Mesendoderm (in vitro differentiated cells): ENCODE measurements at regions not wholly inside any gene's neighbourhood (a gene's known extent, or its start where the extent isn't known, plus 50 kb on each side); places are given as distances from the start of the nearest gene placed in this dataset.
A peak's percentile ranks its signal among the peaks of the same experiment; 100 is the strongest.

Experiments
- DNase-seq: peaks from one replicate; pipeline ENCODE4 v3.0.0; 2013
- H2AK5ac ChIP-seq: 2 replicates; pipeline ENCODE4 v1.6.1; 2013; ENCODE audit warnings: low read length, inconsistent platforms
- H2BK120ac ChIP-seq: 2 replicates; pipeline ENCODE4 v1.6.1; 2013; ENCODE audit warnings: low read depth, mild to moderate bottlenecking, low read length, moderate library complexity, mixed read lengths
- H2BK15ac ChIP-seq: replicated peaks from 2 replicates; pipeline ENCODE4 v1.6.1; 2013; ENCODE audit warnings: low read depth, mild to moderate bottlenecking, moderate library complexity
- H2BK5ac ChIP-seq: 2 replicates; pipeline ENCODE4 v1.6.1; 2013; ENCODE audit warnings: low read length, inconsistent platforms
- H3K18ac ChIP-seq: 2 replicates; pipeline ENCODE4 v1.6.1; 2013; ENCODE audit warnings: mild to moderate bottlenecking, low read length, mixed read lengths
- H3K23ac ChIP-seq: one replicate; pipeline ENCODE4 v1.6.1; 2013; ENCODE audit warnings: low read length
- H3K27ac ChIP-seq: 2 replicates; pipeline ENCODE4 v1.5.1; 2013; ENCODE audit warnings: low read depth, mild to moderate bottlenecking, inconsistent platforms, low read length, moderate library complexity
- H3K27me3 ChIP-seq: 2 replicates; pipeline ENCODE4 v1.6.1; 2013; ENCODE audit warnings: low read length, control low read depth, mild to moderate bottlenecking, inconsistent platforms; ENCODE audit not compliant: insufficient read depth, poor library complexity
- H3K36me3 ChIP-seq: 2 replicates; pipeline ENCODE4 v1.6.1; 2013; ENCODE audit warnings: low read length, inconsistent platforms; ENCODE audit not compliant: control insufficient read depth, insufficient read depth
- H3K4ac ChIP-seq: one replicate; pipeline ENCODE4 v1.6.1; 2013; ENCODE audit warnings: low read depth, mild to moderate bottlenecking, low read length, moderate library complexity
- H3K4me1 ChIP-seq: 2 replicates; pipeline ENCODE4 v1.6.1; 2013; ENCODE audit warnings: low read depth, low read length, inconsistent platforms; ENCODE audit not compliant: control insufficient read depth
- H3K4me2 ChIP-seq: 2 replicates; pipeline ENCODE4 v1.6.1; 2013; ENCODE audit warnings: low read length
- H3K4me3 ChIP-seq: 2 replicates; pipeline ENCODE4 v1.5.1; 2013; ENCODE audit warnings: mild to moderate bottlenecking, low read length
- H3K56ac ChIP-seq: one replicate; pipeline ENCODE4 v1.6.1; 2013; ENCODE audit warnings: low read length
- H3K79me1 ChIP-seq: 2 replicates; pipeline ENCODE4 v1.6.1; 2013; ENCODE audit warnings: low read length, inconsistent platforms
- H3K79me2 ChIP-seq: 2 replicates; pipeline ENCODE4 v1.6.1; 2013; ENCODE audit warnings: mild to moderate bottlenecking, low read length; ENCODE audit not compliant: control insufficient read depth, insufficient read depth
- H3K9ac ChIP-seq: 2 replicates; pipeline ENCODE4 v1.6.1; 2013; ENCODE audit warnings: low read length, inconsistent platforms
- H4K5ac ChIP-seq: one replicate; pipeline ENCODE4 v1.6.1; 2013; ENCODE audit warnings: low read length
- H4K8ac ChIP-seq: one replicate; pipeline ENCODE4 v1.6.1; 2013; ENCODE audit warnings: low read depth, mild to moderate bottlenecking, control low read depth, low read length, moderate library complexity
- WGBS: extraction: QIAGEN DNeasy Blood & Tissue Kit; methylation state at CpG from one replicate; pipeline ENCODE4 v1.1.7; 2013; ENCODE audit warnings: low lambda C conversion rate, missing lambda C conversion rate; ENCODE audit not compliant: insufficient coverage; ENCODE audit errors: extremely low coverage; 5-methylcytosine and 5-hydroxymethylcytosine counted together

- no peak overlapping the region for H3K18ac ChIP-seq
- H3K56ac ChIP-seq, result no peak overlapping the region
- no peaks in the 10 kb centered on the region for H3K4me1 ChIP-seq
- H3K4me2 ChIP-seq, result no peak overlapping the region
- H3K27me3 ChIP-seq, result no peaks in the 10 kb centered on the region
- no peaks in the 10 kb centered on the region for H3K79me2 ChIP-seq
- WGBS, result no CpG with 5 or more reads among the region's 1 CpG
- H2BK5ac ChIP-seq, result no peak overlapping the region
- no peak overlapping the region for H3K4me3 ChIP-seq
- no peak overlapping the region for H2AK5ac ChIP-seq
- no peak overlapping the region for H3K27ac ChIP-seq
- no peak overlapping the region for H4K5ac ChIP-seq
- no peak overlapping the region for H3K23ac ChIP-seq
- H2BK120ac ChIP-seq, result no peak overlapping the region
- H3K36me3 ChIP-seq, result no peaks in the 10 kb centered on the region
- H4K8ac ChIP-seq, result no peak overlapping the region
- no peak for DNase-seq
- H3K4ac ChIP-seq, result no peak overlapping the region
- H2BK15ac ChIP-seq, result no peak overlapping the region
- no peak overlapping the region for H3K9ac ChIP-seq
- no peaks in the 10 kb centered on the region for H3K79me1 ChIP-seq
Measured at GRCh38 chr12:43147878-43148277, 404.1 kb downstream of the ADAMTS20 start.

GRCh38 chr12:43145481-43145880, 406.5 kb downstream of the ADAMTS20 start:
- Histone ChIP-seq H4K5ac (no peak overlapping the region), H2BK120ac (no peak overlapping the region), H2BK5ac (no peak overlapping the region), H3K79me2 (no peaks in the 10 kb centered on the region), H3K9ac (no peak overlapping the region), H3K56ac (no peak overlapping the region), H3K18ac (no peak overlapping the region), H2BK15ac (no peak overlapping the region), H4K8ac (no peak overlapping the region), H3K4me1 (no peaks in the 10 kb centered on the region), H3K23ac (no peak overlapping the region), H3K27ac (no peak overlapping the region), H3K27me3 (no peaks in the 10 kb centered on the region), H3K4ac (no peak overlapping the region), H3K4me2 (no peak overlapping the region), H2AK5ac (no peak overlapping the region), H3K79me1 (no peaks in the 10 kb centered on the region), H3K36me3 (no peaks in the 10 kb centered on the region), H3K4me3 (no peak overlapping the region)
- WGBS, result no CpG with 5 or more reads among the region's 2 CpGs
- no peak for DNase-seq

GRCh38 chr12:43143278-43143677, 408.7 kb downstream of the ADAMTS20 start:
- H3K4me2 ChIP-seq, result no peak overlapping the region
- no peak overlapping the region for H2BK120ac ChIP-seq
- no peak overlapping the region for H3K56ac ChIP-seq
- H2BK5ac ChIP-seq, result no peak overlapping the region
- no peaks in the 10 kb centered on the region for H3K36me3 ChIP-seq
- no peaks in the 10 kb centered on the region for H3K27me3 ChIP-seq
- no peak overlapping the region for H3K4ac ChIP-seq
- no peak overlapping the region for H4K5ac ChIP-seq
- H3K18ac ChIP-seq, result no peak overlapping the region
- H3K23ac ChIP-seq, result no peak overlapping the region
- H3K27ac ChIP-seq, result no peak overlapping the region
- H4K8ac ChIP-seq, result no peak overlapping the region
- H3K9ac ChIP-seq, result no peak overlapping the region
- no peak for DNase-seq
- no peak overlapping the region for H2BK15ac ChIP-seq
- no peaks in the 10 kb centered on the region for H3K79me1 ChIP-seq
- H3K4me1 ChIP-seq, result no peaks in the 10 kb centered on the region
- no peak overlapping the region for H2AK5ac ChIP-seq
- no peak overlapping the region for H3K4me3 ChIP-seq
- no peaks in the 10 kb centered on the region for H3K79me2 ChIP-seq

- H3K9ac ChIP-seq, result no peak overlapping the region
- H3K4me1 ChIP-seq, result no peaks in the 10 kb centered on the region
- no peaks in the 10 kb centered on the region for H3K36me3 ChIP-seq
- no peak overlapping the region for H2AK5ac ChIP-seq
- no peak overlapping the region for H3K4ac ChIP-seq
- H3K79me1 ChIP-seq, result no peaks in the 10 kb centered on the region
- H4K5ac ChIP-seq, result no peak overlapping the region
- H4K8ac ChIP-seq, result no peak overlapping the region
- H3K27ac ChIP-seq, result no peak overlapping the region
- DNase-seq, result no peak
- no peak overlapping the region for H3K56ac ChIP-seq
- no CpG with 5 or more reads among the region's 1 CpG for WGBS
- H3K23ac ChIP-seq, result no peak overlapping the region
- H3K4me2 ChIP-seq, result no peak overlapping the region
- no peaks in the 10 kb centered on the region for H3K27me3 ChIP-seq
- no peak overlapping the region for H2BK15ac ChIP-seq
- no peak overlapping the region for H3K4me3 ChIP-seq
- no peak overlapping the region for H2BK120ac ChIP-seq
- H2BK5ac ChIP-seq, result no peak overlapping the region
- no peak overlapping the region for H3K18ac ChIP-seq
- H3K79me2 ChIP-seq, result no peaks in the 10 kb centered on the region
Measured at GRCh38 chr12:43132291-43132690, 419.7 kb downstream of the ADAMTS20 start.

GRCh38 chr12:43131301-43131700, 420.7 kb downstream of the ADAMTS20 start:
- Histone ChIP-seq H3K27me3 (no peaks in the 10 kb centered on the region), H2BK120ac (no peak overlapping the region), H3K4me2 (no peak overlapping the region), H2BK15ac (no peak overlapping the region), H4K5ac (no peak overlapping the region), H2AK5ac (no peak overlapping the region), H3K36me3 (no peaks in the 10 kb centered on the region), H3K4me3 (no peak overlapping the region), H3K4me1 (no peaks in the 10 kb centered on the region), H3K79me1 (no peaks in the 10 kb centered on the region), H3K79me2 (no peaks in the 10 kb centered on the region), H2BK5ac (no peak overlapping the region), H4K8ac (no peak overlapping the region), H3K9ac (no peak overlapping the region), H3K56ac (no peak overlapping the region), H3K4ac (no peak overlapping the region), H3K27ac (no peak overlapping the region), H3K18ac (no peak overlapping the region), H3K23ac (no peak overlapping the region)
- no CpG with 5 or more reads among the region's 1 CpG for WGBS
- peak; percentile 69 for DNase-seq

- Histone ChIP-seq H3K36me3 (no peaks in the 10 kb centered on the region), H2BK120ac (no peak overlapping the region), H2AK5ac (no peak overlapping the region), H4K8ac (no peak overlapping the region), H3K18ac (no peak overlapping the region), H3K79me1 (no peaks in the 10 kb centered on the region), H3K9ac (no peak overlapping the region), H3K27ac (no peak overlapping the region), H3K4ac (no peak overlapping the region), H2BK5ac (no peak overlapping the region), H2BK15ac (no peak overlapping the region), H3K23ac (no peak overlapping the region), H3K56ac (no peak overlapping the region), H3K79me2 (no peaks in the 10 kb centered on the region), H3K4me3 (no peak overlapping the region), H3K27me3 (no peaks in the 10 kb centered on the region), H3K4me1 (no peaks in the 10 kb centered on the region), H4K5ac (no peak overlapping the region), H3K4me2 (no peak overlapping the region)
- no peak for DNase-seq
- no CpG with 5 or more reads among the region's 3 CpGs for WGBS
Measured at GRCh38 chr12:43127886-43128549, 424.0 kb downstream of the ADAMTS20 start.
